ENCODE measurements at regions not wholly inside any gene's neighbourhood (a gene's known extent, or its start where the extent isn't known, plus 50 kb on each side); places are given as distances from the start of the nearest gene placed in this dataset.

DNA sequence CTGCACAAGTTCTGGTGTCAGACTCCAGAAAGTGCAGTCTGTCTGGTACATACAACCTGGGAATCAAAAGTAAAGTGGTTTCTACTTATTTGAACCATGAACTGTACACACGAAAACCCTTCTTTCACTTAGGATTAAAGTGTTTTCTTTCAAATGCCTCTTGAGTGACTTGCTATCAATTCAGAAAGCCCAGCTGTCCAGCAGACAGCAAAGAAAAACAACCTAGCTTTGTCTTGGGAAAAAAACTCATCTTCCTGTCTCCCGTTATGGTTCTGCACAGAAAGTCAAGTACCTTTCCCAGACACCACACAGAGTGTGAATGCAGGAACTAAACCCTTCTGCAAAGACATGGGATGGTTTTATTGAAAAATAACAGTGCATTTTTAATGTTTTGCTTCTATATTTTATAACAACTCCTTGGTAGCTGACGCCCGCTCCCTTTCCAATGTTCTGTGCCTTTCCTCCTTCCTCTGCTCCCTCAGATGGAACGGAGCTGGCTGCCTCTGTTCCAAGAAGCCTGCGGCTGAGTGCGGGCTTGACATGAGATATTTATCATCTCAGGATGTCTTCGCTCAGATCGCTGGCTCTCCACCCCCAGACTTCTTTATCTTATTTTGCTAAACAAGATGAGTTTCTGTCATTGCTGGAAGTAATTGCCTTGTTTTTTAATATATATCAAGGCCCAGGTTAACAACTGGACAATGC is 322.3 kb upstream of the B3GAT1 start:
- TF ChIP-seq, protein P1, sequence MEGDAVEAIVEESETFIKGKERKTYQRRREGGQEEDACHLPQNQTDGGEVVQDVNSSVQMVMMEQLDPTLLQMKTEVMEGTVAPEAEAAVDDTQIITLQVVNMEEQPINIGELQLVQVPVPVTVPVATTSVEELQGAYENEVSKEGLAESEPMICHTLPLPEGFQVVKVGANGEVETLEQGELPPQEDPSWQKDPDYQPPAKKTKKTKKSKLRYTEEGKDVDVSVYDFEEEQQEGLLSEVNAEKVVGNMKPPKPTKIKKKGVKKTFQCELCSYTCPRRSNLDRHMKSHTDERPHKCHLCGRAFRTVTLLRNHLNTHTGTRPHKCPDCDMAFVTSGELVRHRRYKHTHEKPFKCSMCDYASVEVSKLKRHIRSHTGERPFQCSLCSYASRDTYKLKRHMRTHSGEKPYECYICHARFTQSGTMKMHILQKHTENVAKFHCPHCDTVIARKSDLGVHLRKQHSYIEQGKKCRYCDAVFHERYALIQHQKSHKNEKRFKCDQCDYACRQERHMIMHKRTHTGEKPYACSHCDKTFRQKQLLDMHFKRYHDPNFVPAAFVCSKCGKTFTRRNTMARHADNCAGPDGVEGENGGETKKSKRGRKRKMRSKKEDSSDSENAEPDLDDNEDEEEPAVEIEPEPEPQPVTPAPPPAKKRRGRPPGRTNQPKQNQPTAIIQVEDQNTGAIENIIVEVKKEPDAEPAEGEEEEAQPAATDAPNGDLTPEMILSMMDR (IDR thresholded peaks at IDR 0.05; ENCODE audit: control extremely low read depth, extremely low read depth, low read depth, missing control alignments), result no peak
- DNase-seq (ENCODE audit: extremely low spot score), result no peak
- ChIA-PET CTCF (no interaction called here), POLR2A (no interaction called here)

DNA sequence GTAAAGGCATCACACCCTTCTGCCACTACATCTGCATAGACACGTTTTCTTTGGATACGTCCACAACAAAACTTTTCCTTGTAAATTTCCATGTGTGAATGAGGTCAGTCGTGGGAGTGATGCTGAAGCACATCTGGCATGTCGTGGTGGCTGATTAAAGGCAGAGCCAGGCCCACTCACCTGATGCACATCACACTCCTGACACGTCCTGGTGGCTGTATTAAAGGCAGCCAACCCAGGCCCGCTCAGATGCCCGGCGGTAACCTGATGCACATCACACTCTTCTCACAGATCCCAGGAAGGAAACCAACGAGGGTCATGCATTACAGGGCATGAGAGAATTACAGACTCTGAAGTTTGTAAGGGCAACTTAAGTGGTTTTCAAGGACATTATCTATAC is 321.6 kb upstream of the B3GAT1 start:
- no peak for DNase-seq (ENCODE audit: extremely low spot score)
- TF ChIP-seq, protein P1 (IDR thresholded peaks at IDR 0.05; ENCODE audit: control extremely low read depth, extremely low read depth, low read depth, missing control alignments), result no peak
- CTCF ChIA-PET, result no interaction called here
- POLR2A ChIA-PET, result no interaction called here

DNA sequence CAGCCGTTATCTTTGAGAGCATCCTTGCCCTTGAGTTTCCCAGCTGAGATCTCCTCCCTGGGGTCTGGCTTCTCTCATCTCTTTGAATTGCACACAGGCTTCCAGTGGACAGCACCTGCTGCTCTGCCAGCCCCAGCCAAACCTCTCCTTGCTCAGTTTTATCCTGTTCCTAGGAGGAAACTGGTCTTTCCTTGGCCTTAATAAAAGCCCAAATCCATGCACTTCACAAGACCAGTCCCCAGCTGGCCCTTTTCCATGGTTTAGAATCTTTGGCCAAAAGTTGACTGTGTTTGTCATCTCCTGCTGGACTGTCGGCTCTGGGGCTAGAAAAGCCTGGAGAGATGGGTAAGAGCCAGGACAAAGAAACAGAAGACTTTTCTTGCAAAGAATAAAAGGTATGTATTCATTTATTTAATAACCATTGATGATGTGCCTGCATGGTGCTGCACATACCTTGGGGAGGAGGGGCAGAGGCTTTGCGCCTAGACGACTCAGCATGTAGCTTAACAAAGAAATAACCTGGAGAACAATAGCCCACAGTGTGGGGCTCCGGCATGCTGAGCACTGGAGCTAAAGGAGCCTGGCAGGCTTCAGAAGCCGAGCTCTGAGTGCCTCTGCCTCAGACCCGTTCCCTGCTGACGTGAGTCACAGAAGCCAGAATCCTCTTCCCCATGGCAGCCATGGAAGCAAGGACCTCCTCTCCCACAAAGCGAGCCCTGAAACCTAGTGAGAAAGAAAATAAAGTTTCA is 319.3 kb upstream of the B3GAT1 start:
- CTCF ChIA-PET, result no interaction called here
- TF ChIP-seq, protein P1 (IDR thresholded peaks at IDR 0.05; ENCODE audit: control extremely low read depth, extremely low read depth, low read depth, missing control alignments), result no peak
- POLR2A ChIA-PET, result no interaction called here
- DNase-seq (ENCODE audit: extremely low spot score), result no peak

DNA sequence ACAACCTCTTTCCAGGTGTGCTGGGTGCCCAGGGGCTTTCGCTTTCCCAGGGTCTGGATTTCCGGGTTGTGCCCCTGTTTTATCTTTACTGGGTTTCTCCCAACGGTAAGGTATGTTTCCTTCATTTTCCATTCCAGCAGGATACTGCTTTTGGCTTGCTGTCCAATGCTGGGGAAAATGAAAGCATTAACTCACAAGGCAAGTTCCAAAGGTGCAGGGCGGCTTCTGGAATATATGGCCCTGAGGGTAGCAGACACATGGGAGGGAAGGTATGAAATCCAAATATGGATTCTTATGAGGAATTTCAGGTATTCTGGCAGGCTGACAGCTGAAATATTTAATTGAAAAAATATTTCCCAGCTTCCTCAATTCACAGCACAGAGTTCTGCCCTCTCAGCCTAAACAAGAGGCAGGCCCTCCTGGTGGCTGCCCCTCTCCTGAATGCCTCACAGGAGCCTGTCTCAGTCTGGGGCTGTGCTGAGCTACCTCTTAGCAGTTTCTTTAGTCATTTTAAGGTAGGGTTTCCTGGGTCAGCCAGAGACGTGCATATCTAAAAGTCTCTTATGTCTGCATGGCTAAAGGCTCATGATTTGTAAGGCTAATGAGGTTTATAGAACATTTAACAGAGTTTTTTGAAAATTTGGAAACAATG is 318.6 kb upstream of the B3GAT1 start:
- ChIA-PET POLR2A (no interaction called here), CTCF (no interaction called here)
- TF ChIP-seq, protein P1 (IDR thresholded peaks at IDR 0.05; ENCODE audit: control extremely low read depth, extremely low read depth, low read depth, missing control alignments), result no peak
- no peak for DNase-seq (ENCODE audit: extremely low spot score)

DNA sequence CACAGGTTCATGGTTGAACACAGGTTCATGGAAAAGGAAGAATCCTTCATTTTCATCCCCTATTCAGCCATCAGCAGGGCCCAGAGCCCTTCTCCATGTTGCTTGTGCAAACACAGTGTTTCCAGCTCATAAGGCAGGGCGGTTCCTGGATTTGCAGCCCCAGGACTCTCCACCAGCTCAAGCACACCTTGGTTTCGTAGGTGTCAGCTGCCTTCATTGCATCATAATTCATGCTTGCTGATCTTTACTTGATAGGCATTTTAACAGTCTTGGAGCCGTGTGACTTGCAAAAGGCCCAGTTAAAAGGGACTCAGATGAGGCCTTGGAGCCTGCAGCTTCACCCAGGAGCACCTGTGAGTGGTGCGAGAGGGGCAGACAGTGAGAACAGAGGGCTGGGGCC is 318.1 kb upstream of the B3GAT1 start:
- POLR2A ChIA-PET, result no interaction called here
- TF ChIP-seq, protein P1 (IDR thresholded peaks at IDR 0.05; ENCODE audit: control extremely low read depth, extremely low read depth, low read depth, missing control alignments), result no peak
- CTCF ChIA-PET, result no interaction called here
- DNase-seq (ENCODE audit: extremely low spot score), result no peak

DNA sequence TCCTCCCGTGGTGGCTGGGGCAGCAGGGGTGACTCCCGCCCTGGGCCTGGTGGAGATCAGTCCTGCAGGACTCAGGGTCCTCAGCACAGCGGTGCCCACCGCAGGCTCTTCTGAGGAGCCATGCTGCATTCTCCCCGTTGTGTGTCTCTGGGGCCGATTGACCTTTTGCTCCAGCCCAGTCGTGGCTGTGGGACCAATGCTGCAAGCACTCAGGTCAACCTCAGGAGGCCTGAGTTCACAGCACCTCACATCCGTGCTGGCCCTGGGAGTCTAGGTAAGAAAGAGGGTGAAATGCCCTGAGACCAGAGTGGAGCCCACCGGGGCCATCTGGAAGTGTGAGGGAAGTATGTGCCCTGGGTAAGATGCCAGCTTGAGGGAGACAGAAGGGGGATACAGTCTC is 316.1 kb upstream of the B3GAT1 start:
- no peak for DNase-seq (ENCODE audit: extremely low spot score)
- POLR2A ChIA-PET, result no interaction called here
- TF ChIP-seq, protein P1 (IDR thresholded peaks at IDR 0.05; ENCODE audit: control extremely low read depth, extremely low read depth, low read depth, missing control alignments), result no peak
- CTCF ChIA-PET, result interaction anchor here (1.1 kb wide), 1 partner anchor 140 kb away, joined by 3 read pairs; no protein-coding TSS in a partner anchor

Measured in GM10248 (cell line).